Pulmonary artery endothelial cell (primary cell): ENCODE measurements at regions not wholly inside any gene's neighbourhood (a gene's known extent, or its start where the extent isn't known, plus 50 kb on each side); places are given as distances from the start of the nearest gene placed in this dataset.
"Not testable (repeated sequence)": the region's sequence is repeated elsewhere in the genome, so short reads cannot be mapped to it uniquely, and the experiment has no call there.

Experiments used
- DNase-seq: peaks from one replicate; pipeline ENCODE4 v3.0.0-alpha.2; 2011; ENCODE audit warnings: low read depth, low spot score

GRCh38 chr5:87103616-87104287, 163.9 kb upstream of the RASA1 start:
- no peak for DNase-seq

- no peak for DNase-seq
Measured at GRCh38 chr5:87105577-87105976, 162.1 kb upstream of the RASA1 start.

GRCh38 chr5:87109746-87110145, 157.9 kb upstream of the RASA1 start:
- DNase-seq = no peak

- no peak for DNase-seq
Measured at GRCh38 chr5:87110721-87111120, 157.0 kb upstream of the RASA1 start.

GRCh38 chr5:87113861-87114260, 153.8 kb upstream of the RASA1 start:
- no peak for DNase-seq

- no peak for DNase-seq
Measured at GRCh38 chr5:87114631-87115030, 153.1 kb upstream of the RASA1 start.

GRCh38 chr5:87115839-87116364, 151.8 kb upstream of the RASA1 start:
- no peak for DNase-seq

GRCh38 chr5:87116825-87117512, 150.7 kb upstream of the RASA1 start:
- no peak for DNase-seq

GRCh38 chr5:87119588-87119987, 148.1 kb upstream of the RASA1 start:
- DNase-seq = no peak

GRCh38 chr5:87120518-87121303, 147.0 kb upstream of the RASA1 start:
- peak; percentile 60 for DNase-seq

GRCh38 chr5:87121304-87122150, 146.2 kb upstream of the RASA1 start:
- DNase-seq = peak; percentile 64

- DNase-seq = no peak
Measured at GRCh38 chr5:87122151-87122977, 145.3 kb upstream of the RASA1 start.

GRCh38 chr5:87125766-87126165, 141.9 kb upstream of the RASA1 start:
- no peak for DNase-seq

GRCh38 chr5:87126869-87127268, 140.8 kb upstream of the RASA1 start:
- no peak for DNase-seq

GRCh38 chr5:87127426-87127825, 140.3 kb upstream of the RASA1 start:
- DNase-seq = no peak

GRCh38 chr5:87127956-87128687, 139.6 kb upstream of the RASA1 start:
- no peak for DNase-seq

GRCh38 chr5:87129046-87129445, 138.6 kb upstream of the RASA1 start:
- DNase-seq = no peak

- no peak for DNase-seq
Measured at GRCh38 chr5:87132696-87133095, 135.0 kb upstream of the RASA1 start.

- DNase-seq = not testable (repeated sequence)
Measured at GRCh38 chr5:87134513-87134912, 133.2 kb upstream of the RASA1 start.

GRCh38 chr5:87136096-87136495, 131.6 kb upstream of the RASA1 start:
- no peak for DNase-seq
